Activated CD8-positive, alpha-beta memory T cell treated with anti-CD3 and anti-CD28 coated beads for 36 hours (primary cell): ENCODE measurements at regions not wholly inside any gene's neighbourhood (a gene's known extent, or its start where the extent isn't known, plus 50 kb on each side); places are given as distances from the start of the nearest gene placed in this dataset.

Experiments
- CTCF ChIA-PET: fragments of 350-600 bp; sonication (Branson Sonifier 250); formaldehyde crosslinking; loops from one replicate; lab custom pipeline; 2021; ENCODE audit warnings: antibody characterized with exemption; lab: Charles Lee
- POLR2A ChIA-PET: fragments of 350-600 bp; sonication (Branson Sonifier 250); formaldehyde crosslinking; loops from one replicate; lab custom pipeline; 2021; ENCODE audit warnings: antibody characterized with exemption; lab: Charles Lee

DNA sequence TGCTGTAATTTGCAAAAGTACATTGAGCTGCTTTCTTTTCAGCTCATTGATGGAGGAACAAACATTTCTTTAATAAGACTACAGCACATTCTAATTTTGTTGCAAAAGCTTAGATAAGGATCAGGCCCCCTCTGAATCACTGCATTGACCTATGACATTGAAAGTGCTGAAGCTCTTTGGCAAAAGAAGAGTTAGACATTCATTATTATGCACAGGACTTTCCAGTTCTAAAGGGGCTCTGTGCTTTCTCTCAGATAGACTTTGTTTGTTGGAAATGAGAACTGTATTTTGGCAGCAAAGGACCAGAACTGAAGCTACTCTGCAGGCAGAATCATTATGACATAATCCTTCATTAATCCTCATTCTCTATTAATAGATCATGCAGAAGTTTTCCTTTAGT is 252.9 kb upstream of the SOX2 start:
- CTCF ChIA-PET = no interaction called here
- POLR2A ChIA-PET = no interaction called here

DNA sequence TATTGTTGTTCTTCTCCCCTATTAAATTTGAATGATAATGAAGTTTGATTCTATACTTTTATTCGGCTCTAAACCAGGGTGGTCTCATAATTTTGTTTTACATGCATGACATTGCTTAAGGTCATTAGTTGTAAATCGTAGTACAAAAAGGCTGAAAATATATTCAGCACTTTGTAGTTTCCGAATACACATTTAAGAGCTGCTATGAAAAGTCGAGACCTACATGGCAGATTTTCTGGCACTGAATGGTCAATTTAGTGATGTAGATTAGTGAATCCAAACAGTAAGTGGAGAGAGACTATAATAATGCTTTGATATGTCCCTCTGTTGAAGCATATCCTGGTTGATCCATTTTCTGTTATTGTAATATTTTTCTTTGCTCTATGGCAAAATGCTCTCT is 254.0 kb upstream of the SOX2 start:
- ChIA-PET POLR2A (no interaction called here), CTCF (no interaction called here)

GRCh38 chr3:181457190-181457589 is 254.5 kb upstream of the SOX2 start:
- ChIA-PET POLR2A (no interaction called here), CTCF (no interaction called here)

GRCh38 chr3:181455276-181455675 is 256.4 kb upstream of the SOX2 start:
- POLR2A ChIA-PET = no interaction called here
- CTCF ChIA-PET = no interaction called here

DNA sequence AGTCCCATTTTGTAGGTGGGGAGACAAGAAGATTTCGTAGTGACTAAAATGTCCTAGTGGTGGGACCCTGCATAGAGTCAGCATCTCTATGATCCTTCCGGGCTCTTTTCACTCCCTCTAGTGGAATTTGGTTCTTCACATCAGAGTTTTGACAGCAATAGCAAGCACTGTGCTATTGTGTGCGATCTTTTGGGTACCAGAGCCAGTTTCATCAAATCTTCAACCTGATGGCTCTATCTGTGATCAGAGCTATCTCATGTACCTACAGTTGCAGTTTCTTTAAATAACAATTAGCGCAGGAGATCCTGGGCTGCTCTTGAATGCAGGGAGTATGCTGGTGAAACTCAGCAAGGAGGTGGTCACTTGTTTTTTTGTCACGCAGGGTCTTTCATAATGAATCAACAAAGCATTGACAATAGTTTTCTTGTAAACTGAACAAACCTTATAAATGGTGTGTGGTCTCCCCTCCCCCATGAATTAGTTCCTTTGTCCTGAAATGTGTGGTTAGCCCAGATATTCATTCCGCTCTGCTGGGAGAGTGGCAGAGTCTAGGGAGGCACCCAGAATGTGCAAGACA is 257.2 kb upstream of the SOX2 start:
- ChIA-PET CTCF (no interaction called here), POLR2A (no interaction called here)

GRCh38 chr3:181446741-181447140 is 265.0 kb upstream of the SOX2 start:
- CTCF ChIA-PET = interaction anchor here (0.7 kb wide), 1 partner anchor 1198 kb away, joined by 3 read pairs; no protein-coding TSS in a partner anchor

GRCh38 chr3:181442066-181442465 is 269.7 kb upstream of the SOX2 start:
- CTCF ChIA-PET = no interaction called here
- POLR2A ChIA-PET = no interaction called here

More at GRCh38 chr3:181446741-181447140, 265.0 kb upstream of the SOX2 start:
- POLR2A ChIA-PET = no interaction called here

DNA sequence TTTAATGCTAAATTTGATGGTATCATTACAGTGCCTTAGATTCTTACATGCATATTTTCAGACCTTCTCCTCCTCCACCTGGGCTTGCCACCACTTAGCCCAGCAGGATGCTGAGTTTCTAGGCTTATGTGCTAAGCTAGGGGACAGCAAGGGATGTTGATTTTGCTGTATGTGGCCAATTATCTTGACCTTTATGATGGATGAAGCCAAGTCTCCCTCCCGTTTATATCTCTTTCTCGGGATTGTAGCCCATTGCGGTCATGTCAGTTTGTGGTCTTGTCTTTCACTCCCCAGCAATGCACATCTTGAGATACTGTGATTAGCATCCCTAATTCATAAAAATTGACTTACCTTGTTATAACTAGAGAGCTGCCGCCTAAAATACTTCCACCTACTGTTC is 278.7 kb upstream of the SOX2 start:
- CTCF ChIA-PET = no interaction called here
- POLR2A ChIA-PET = no interaction called here

- ChIA-PET POLR2A (no interaction called here), CTCF (no interaction called here)
These were observed 280.0 kb upstream of the SOX2 start for GRCh38 chr3:181431748-181432147.

DNA sequence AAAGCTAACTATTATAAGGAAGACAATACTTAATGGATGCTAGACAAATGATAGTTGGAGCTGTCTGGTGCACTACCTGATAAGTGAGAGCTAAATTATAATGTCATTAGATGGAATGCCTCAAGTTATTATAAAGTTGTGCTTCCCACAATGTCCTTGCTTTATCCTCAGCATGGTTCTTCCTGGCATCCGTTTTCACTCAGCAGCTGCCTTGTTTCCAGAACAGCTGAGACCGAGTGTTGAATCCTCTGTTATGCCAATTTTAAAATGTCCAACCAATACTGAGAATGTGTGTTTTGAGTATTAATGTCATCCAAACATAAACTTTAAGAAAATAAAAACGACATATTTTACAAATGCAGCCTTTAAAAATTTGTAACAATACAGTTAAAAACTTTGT is 286.7 kb upstream of the SOX2 start:
- POLR2A ChIA-PET = no interaction called here

GRCh38 chr3:181418233-181418632 is 293.5 kb upstream of the SOX2 start:
- CTCF ChIA-PET = no interaction called here
- POLR2A ChIA-PET = no interaction called here

More for the DNA sequence above, 286.7 kb upstream of the SOX2 start:
- CTCF ChIA-PET = no interaction called here

DNA sequence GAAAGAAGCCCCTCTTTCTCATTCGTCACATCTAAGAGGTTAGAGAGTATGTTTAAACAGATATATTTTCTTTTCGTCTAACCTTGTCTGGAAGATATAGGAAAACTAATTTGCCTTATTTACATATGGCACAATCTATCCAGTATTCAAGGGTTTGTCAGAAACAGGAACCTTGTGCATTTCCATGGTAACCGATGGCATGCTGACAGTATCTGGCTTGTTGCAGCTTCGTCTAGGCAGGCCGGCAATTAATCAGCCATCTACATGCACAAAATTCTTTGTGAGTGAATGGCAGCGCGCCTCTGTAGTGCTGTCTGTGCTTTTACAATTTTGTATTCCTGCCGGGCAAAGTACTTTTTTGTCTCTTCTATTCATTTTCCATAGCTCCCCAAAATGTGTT is 294.0 kb upstream of the SOX2 start:
- CTCF ChIA-PET = no interaction called here
- POLR2A ChIA-PET = no interaction called here

GRCh38 chr3:181410870-181411269 is 300.9 kb upstream of the SOX2 start:
- POLR2A ChIA-PET = no interaction called here

DNA sequence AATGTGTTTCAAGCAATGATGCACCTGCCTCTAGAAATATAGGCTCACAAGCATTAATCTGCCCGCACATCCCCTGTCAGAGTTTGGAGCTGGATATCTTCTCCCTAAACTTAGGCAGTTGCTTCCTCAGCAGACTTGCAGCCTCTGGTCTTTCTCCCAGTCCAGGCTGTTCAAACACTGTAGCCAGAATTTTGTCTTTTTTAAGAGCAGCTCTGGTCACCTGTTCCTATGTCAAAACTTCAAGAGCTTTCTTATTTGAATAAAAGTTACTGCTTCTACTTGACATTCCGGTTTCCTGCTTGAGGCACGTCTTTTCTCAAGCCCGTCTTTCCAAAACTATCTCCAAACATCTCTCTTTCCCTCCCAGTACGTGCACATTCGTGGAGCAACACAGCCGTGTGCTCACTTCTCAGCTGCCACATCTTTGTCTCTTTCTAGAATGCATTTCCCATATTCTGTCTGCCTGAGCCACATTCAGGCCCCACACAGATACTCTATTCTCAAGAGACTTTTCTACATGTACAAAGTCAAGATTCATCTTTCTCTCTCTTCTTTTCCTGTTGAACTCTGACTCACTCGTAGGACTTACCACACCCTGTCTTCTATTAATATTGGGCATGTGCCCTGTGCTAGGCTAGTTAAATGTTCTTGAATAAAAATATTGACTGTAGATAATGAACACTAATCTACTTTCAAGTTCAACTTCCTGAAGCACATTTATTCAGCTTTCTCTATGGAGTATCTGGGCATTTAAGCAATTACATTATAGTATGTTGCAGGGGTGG is 307.7 kb upstream of the SOX2 start:
- ChIA-PET POLR2A (no interaction called here), CTCF (no interaction called here)

More at GRCh38 chr3:181410870-181411269, 300.9 kb upstream of the SOX2 start:
- CTCF ChIA-PET = no interaction called here

GRCh38 chr3:181402347-181402746 is 309.4 kb upstream of the SOX2 start:
- POLR2A ChIA-PET = no interaction called here
- CTCF ChIA-PET = no interaction called here

DNA sequence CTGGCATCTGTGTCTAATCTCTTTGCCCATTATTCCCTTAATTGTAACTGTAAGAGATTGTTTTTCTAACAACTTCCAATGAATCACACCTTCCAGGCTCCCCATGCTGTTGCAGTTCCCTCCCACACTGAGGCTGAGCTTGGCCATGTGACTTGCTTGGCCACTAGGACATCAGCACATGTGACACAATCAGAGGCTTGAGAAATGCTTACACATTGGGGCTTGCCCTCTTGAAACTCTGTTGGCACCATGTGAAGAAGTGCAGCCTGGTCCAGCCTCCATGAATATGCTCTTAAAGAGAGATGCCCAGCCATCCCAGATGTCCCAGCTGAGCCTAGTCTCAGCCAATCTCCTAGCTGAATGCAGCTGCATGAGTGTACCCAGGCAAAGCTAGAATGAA is 326.8 kb upstream of the SOX2 start:
- ChIA-PET CTCF (no interaction called here), POLR2A (no interaction called here)

- POLR2A ChIA-PET = no interaction called here
- CTCF ChIA-PET = no interaction called here
These were observed 328.0 kb upstream of the SOX2 start for GRCh38 chr3:181383760-181384159.

DNA sequence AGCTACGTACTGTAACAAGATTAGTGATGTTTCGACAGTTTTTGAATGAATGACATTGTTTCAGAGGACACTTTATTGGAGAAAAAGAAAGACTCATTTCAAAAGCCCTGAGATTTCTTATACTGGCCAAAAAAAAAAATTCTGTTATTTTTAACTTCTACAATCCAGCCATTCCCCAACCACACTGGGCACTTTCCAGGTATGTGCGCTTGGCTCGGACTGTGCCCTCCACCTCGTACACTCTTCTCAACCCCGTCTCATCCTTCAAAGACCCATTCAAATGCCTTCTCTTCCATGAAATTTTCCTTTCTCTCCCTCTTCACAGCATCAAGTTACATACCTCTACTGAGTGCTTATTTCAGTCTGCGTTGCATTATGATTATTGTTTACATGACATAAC is 328.5 kb upstream of the SOX2 start:
- CTCF ChIA-PET = no interaction called here
- POLR2A ChIA-PET = no interaction called here

GRCh38 chr3:181382656-181383055 is 329.1 kb upstream of the SOX2 start:
- CTCF ChIA-PET = no interaction called here
- POLR2A ChIA-PET = no interaction called here

DNA sequence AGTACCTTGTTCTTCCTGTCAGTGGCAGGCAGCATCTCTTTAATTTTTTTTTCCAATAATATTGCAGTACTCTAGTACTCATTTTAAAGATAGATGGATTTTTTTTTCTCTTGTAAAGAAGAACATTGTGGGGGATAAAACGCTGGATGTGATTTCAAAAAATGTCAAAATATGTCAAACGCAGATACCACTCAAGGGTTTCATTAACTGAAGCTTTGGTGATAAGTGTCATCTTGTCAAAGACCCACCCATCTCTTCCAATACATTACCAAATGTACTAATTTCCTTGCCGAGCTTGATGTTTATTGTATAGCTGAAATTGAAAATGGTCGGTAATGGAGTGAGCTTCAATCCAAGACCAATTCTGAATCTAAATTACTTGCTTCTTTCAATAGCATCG is 332.4 kb upstream of the SOX2 start:
- POLR2A ChIA-PET = no interaction called here
- CTCF ChIA-PET = interaction anchor here (0.6 kb wide), 1 partner anchor 345 kb away, joined by 6 read pairs; no protein-coding TSS in a partner anchor

DNA sequence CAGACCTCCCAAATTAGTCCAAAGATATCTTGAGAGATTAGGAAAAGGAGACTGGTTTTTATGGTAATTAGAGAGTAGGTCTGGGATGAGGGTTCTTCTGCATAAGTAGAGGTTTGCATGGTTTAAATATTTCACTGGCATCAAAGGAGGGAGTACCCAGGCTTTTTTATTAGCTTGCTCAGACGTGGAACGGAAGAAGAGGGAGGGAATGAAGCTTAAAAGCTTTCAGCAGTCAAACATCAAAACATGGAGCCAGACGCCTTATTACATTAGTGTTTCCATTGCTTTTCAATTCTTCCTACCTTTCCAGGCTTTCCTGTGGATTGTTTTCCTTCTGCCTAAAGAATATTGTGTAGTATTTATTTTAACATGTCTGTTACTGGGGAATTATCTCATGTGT is 342.1 kb upstream of the SOX2 start:
- ChIA-PET CTCF (no interaction called here), POLR2A (no interaction called here)
